ENCODE measurements at regions not wholly inside any gene's neighbourhood (a gene's known extent, or its start where the extent isn't known, plus 50 kb on each side); places are given as distances from the start of the nearest gene placed in this dataset.

GRCh38 chr10:47127188-47127785 lies 172.7 kb upstream of the GDF10 start:
- TF ChIP-seq, protein P1, sequence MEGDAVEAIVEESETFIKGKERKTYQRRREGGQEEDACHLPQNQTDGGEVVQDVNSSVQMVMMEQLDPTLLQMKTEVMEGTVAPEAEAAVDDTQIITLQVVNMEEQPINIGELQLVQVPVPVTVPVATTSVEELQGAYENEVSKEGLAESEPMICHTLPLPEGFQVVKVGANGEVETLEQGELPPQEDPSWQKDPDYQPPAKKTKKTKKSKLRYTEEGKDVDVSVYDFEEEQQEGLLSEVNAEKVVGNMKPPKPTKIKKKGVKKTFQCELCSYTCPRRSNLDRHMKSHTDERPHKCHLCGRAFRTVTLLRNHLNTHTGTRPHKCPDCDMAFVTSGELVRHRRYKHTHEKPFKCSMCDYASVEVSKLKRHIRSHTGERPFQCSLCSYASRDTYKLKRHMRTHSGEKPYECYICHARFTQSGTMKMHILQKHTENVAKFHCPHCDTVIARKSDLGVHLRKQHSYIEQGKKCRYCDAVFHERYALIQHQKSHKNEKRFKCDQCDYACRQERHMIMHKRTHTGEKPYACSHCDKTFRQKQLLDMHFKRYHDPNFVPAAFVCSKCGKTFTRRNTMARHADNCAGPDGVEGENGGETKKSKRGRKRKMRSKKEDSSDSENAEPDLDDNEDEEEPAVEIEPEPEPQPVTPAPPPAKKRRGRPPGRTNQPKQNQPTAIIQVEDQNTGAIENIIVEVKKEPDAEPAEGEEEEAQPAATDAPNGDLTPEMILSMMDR (IDR thresholded peaks at IDR 0.05): no peak
- no peak for TF ChIP-seq POLR2A (IDR thresholded peaks at IDR 0.05)

Measured in thyroid gland (tissue), 4 donors.